KMS-11 (cell line): ENCODE measurements at regions not wholly inside any gene's neighbourhood (a gene's known extent, or its start where the extent isn't known, plus 50 kb on each side); places are given as distances from the start of the nearest gene placed in this dataset.

Experiments used
- H2AFZ ChIP-seq: fragments of 200-600 bp; sonication (generic); 2 replicates; pipeline ENCODE4 v1.6.1; 2016; ENCODE audit warnings: antibody characterized with exemption, mixed run types, low read depth
- H3K27ac ChIP-seq: fragments of 200-600 bp; sonication (generic); 2 replicates; pipeline ENCODE4 v1.6.1; 2016; ENCODE audit warnings: mild to moderate bottlenecking, mixed run types
- H3K27me3 ChIP-seq: fragments of 200-600 bp; sonication (generic); 2 replicates; pipeline ENCODE4 v1.6.1; 2017; ENCODE audit warnings: mild to moderate bottlenecking, low read depth, mixed run types, moderate library complexity; ENCODE audit not compliant: insufficient read depth
- H3K36me3 ChIP-seq: fragments of 200-600 bp; sonication (generic); 2 replicates; pipeline ENCODE4 v1.6.1; 2017; ENCODE audit warnings: mild to moderate bottlenecking, mixed run types; ENCODE audit not compliant: insufficient read depth
- H3K4me1 ChIP-seq: fragments of 200-600 bp; sonication (generic); 2 replicates; pipeline ENCODE4 v1.6.1; 2016; ENCODE audit warnings: mild to moderate bottlenecking, low read depth, mixed run types; ENCODE audit not compliant: poor library complexity, severe bottlenecking
- H3K4me2 ChIP-seq: fragments of 200-600 bp; sonication (generic); 2 replicates; pipeline ENCODE4 v1.7.0; 2016; ENCODE audit warnings: mild to moderate bottlenecking, mixed run types
- H3K4me3 ChIP-seq: fragments of 200-600 bp; sonication (generic); IDR thresholded peaks from 2 replicates; pipeline ENCODE4 v1.6.1; 2017; ENCODE audit warnings: low read depth, low read length, mixed read lengths; ENCODE audit not compliant: insufficient read depth
- H3K79me2 ChIP-seq: fragments of 200-600 bp; sonication (generic); 2 replicates; pipeline ENCODE4 v1.6.1; 2016; ENCODE audit warnings: low read depth, mixed run types; ENCODE audit not compliant: insufficient read depth
- H3K9ac ChIP-seq: fragments of 200-600 bp; sonication (generic); 2 replicates; pipeline ENCODE4 v1.6.1; 2016; ENCODE audit warnings: mild to moderate bottlenecking, mixed run types
- H4K20me1 ChIP-seq: fragments of 200-600 bp; sonication (generic); 2 replicates; pipeline ENCODE4 v1.6.1; 2016; ENCODE audit warnings: mild to moderate bottlenecking, mixed run types; ENCODE audit not compliant: insufficient read depth
- TF ChIP-seq, protein P1 (sequence below): fragments of 200-600 bp; sonication (generic); conservative IDR thresholded peaks from 2 replicates; pipeline ENCODE4 v1.6.1; 2017; ENCODE audit warnings: low read depth, mild to moderate bottlenecking, antibody characterized with exemption, low read length, moderate library complexity, mixed read lengths

DNA sequence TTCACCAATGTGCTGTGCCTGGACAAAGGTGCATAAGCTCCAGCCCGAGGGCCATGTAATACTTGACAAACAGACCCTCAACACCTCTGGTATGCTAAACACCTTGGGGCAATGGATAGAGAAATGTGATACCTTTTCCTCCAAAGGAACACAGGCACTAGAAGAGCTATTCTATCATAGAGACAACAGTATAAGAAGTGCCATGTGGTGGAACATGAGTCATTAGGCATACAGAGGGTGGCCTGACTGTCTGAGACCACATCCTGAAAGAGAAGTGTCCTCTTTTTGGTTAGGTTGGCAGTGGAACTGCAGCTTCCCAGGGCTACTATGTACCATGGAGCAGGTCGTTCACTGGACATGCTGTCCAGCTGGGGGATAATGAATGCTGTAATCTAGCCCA, 153.9 kb downstream of the INSIG2 start:
- TF ChIP-seq, protein P1, sequence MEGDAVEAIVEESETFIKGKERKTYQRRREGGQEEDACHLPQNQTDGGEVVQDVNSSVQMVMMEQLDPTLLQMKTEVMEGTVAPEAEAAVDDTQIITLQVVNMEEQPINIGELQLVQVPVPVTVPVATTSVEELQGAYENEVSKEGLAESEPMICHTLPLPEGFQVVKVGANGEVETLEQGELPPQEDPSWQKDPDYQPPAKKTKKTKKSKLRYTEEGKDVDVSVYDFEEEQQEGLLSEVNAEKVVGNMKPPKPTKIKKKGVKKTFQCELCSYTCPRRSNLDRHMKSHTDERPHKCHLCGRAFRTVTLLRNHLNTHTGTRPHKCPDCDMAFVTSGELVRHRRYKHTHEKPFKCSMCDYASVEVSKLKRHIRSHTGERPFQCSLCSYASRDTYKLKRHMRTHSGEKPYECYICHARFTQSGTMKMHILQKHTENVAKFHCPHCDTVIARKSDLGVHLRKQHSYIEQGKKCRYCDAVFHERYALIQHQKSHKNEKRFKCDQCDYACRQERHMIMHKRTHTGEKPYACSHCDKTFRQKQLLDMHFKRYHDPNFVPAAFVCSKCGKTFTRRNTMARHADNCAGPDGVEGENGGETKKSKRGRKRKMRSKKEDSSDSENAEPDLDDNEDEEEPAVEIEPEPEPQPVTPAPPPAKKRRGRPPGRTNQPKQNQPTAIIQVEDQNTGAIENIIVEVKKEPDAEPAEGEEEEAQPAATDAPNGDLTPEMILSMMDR = no peak
- H3K27me3 ChIP-seq = no peaks in the 10 kb centered on the region
- no peaks in the 10 kb centered on the region for H4K20me1 ChIP-seq
- H3K4me2 ChIP-seq = no peak overlapping the region
- H3K79me2 ChIP-seq = no peaks in the 10 kb centered on the region
- no peaks in the 10 kb centered on the region for H3K36me3 ChIP-seq
- no peak overlapping the region for H2AFZ ChIP-seq
- H3K4me1 ChIP-seq = no peaks in the 10 kb centered on the region
- no peak overlapping the region for H3K4me3 ChIP-seq
- no peak overlapping the region for H3K27ac ChIP-seq
- H3K9ac ChIP-seq = no peak overlapping the region

DNA sequence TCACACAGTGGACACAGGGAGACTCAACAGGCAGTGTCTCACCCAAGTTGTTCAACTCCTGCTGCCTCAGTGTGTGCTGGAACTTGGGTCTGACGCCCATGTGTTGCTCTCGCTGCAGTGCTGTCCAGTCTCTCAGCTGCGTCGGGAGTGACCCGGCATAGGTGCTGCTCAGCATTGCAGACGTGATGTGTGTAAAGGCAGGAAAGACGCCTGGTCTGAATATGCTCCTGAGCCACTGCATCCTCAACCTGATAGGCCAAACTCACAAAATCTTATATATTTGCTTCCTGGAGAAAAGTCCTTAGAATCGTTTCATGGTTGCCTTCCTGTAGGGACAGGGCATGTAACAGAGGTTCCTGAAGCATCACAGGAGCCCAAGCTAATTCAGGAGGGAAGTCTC, 152.9 kb downstream of the INSIG2 start:
- no peaks in the 10 kb centered on the region for H3K27me3 ChIP-seq
- no peaks in the 10 kb centered on the region for H4K20me1 ChIP-seq
- H2AFZ ChIP-seq = no peak overlapping the region
- H3K4me1 ChIP-seq = no peaks in the 10 kb centered on the region
- H3K79me2 ChIP-seq = no peaks in the 10 kb centered on the region
- H3K4me2 ChIP-seq = no peak overlapping the region
- H3K27ac ChIP-seq = no peak overlapping the region
- H3K36me3 ChIP-seq = no peaks in the 10 kb centered on the region
- H3K9ac ChIP-seq = no peak overlapping the region
- no peak overlapping the region for H3K4me3 ChIP-seq
- TF ChIP-seq, protein P1 = no peak

DNA sequence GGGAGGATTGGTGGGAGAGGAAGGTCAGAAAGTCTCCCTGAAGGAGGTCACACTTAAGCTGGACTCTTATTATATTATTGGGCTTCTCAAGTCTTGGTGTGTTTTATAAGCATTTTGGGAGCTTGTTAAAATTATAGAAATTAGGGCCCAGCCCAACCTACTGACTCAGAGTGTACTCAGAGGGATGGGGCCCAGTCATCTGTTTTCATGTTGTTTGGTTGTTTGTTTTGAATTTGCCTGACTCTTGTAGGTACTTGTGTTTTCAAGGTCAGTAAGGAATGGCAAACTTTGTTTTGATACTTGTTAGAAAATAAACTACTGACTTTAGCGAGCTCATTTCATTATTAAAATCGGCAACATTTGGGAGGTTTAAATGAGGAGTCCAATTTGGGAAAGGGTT, 152.0 kb downstream of the INSIG2 start:
- H3K27ac ChIP-seq = no peak overlapping the region
- H3K4me2 ChIP-seq = no peak overlapping the region
- no peak overlapping the region for H3K4me3 ChIP-seq
- no peaks in the 10 kb centered on the region for H3K79me2 ChIP-seq
- H3K36me3 ChIP-seq = no peaks in the 10 kb centered on the region
- H3K4me1 ChIP-seq = no peaks in the 10 kb centered on the region
- TF ChIP-seq, protein P1 = no peak
- no peaks in the 10 kb centered on the region for H3K27me3 ChIP-seq
- no peak overlapping the region for H2AFZ ChIP-seq
- H4K20me1 ChIP-seq = no peaks in the 10 kb centered on the region
- H3K9ac ChIP-seq = no peak overlapping the region

DNA sequence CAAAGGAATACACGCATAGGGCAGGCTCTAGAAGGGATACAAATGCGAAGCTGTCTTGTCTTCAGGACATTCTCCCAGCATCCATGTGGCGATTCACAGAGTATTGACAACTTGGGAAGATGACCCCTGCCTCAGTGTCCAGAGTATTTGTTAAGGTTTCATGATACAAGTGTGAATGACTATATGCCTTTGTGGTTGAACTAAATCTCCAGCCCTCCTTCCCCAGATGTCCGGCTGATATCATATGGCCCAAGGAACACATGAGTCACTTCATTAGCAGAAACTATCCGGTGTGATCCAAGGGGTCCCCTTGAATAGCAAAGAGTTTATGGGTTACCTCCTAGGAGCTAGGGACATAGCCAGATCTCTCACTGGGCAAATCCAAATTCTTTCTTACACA, 151.0 kb downstream of the INSIG2 start:
- Histone ChIP-seq H3K27me3 (no peaks in the 10 kb centered on the region), H3K36me3 (no peaks in the 10 kb centered on the region), H3K27ac (no peak overlapping the region), H3K4me1 (no peaks in the 10 kb centered on the region), H3K4me2 (no peak overlapping the region), H2AFZ (no peak overlapping the region), H3K4me3 (no peak overlapping the region), H3K9ac (no peak overlapping the region), H4K20me1 (no peaks in the 10 kb centered on the region), H3K79me2 (no peaks in the 10 kb centered on the region)
- TF ChIP-seq, protein P1 = no peak

DNA sequence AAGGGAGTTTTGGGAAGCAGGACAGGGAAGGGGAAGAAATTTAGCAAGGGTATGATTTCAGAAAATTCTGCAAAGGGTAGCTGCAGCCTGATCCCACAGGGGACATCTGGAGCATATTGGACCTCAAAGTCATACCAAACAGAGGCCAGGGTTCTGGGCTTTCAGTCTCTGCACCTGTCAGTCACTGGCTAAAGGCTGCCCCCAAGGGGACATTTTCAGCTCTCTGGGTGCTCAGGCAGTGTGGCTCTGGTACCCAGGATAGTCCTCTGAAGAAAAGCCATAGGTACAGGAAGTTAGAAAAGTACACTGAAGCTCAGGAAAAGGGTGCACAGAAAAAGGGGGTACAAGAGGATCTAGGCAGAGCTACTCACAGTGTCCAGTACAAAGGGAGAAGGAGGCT, 149.2 kb downstream of the INSIG2 start:
- Histone ChIP-seq H3K4me3 (no peak overlapping the region), H3K9ac (no peak overlapping the region), H2AFZ (no peak overlapping the region), H3K36me3 (no peaks in the 10 kb centered on the region), H3K27ac (no peak overlapping the region), H3K79me2 (no peaks in the 10 kb centered on the region), H3K4me2 (no peak overlapping the region), H4K20me1 (no peaks in the 10 kb centered on the region), H3K27me3 (no peaks in the 10 kb centered on the region), H3K4me1 (no peaks in the 10 kb centered on the region)
- TF ChIP-seq, protein P1 = no peak
